ENCODE measurements at regions not wholly inside any gene's neighbourhood (a gene's known extent, or its start where the extent isn't known, plus 50 kb on each side); places are given as distances from the start of the nearest gene placed in this dataset.

DNA sequence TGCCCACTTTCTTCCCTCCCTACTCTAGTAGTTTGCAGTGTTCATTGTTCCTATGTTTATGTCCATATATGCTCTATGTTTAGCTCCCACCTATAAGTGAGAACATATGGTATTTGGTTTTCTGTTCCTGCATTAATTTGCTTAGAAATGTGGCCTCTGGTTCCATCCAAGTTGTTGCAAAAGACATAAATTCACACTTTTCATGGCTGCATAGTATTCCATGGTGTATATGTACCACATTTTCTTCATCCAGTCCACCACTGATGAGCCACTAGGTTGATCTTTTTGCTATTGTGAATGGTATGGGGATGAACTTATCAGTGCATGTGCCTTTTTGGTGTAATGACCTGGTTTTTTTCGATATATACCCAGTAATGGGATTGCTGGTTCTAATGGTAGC lies 1089.1 kb downstream of the GRM8 start:
- TF ChIP-seq ZNF8 (CRISPR knock-in tag; IDR thresholded peaks at IDR 0.05) (peak; percentile 73), GLIS3 (CRISPR knock-in tag; IDR thresholded peaks at IDR 0.05) (no peak)
- no peak for ATAC-seq

DNA sequence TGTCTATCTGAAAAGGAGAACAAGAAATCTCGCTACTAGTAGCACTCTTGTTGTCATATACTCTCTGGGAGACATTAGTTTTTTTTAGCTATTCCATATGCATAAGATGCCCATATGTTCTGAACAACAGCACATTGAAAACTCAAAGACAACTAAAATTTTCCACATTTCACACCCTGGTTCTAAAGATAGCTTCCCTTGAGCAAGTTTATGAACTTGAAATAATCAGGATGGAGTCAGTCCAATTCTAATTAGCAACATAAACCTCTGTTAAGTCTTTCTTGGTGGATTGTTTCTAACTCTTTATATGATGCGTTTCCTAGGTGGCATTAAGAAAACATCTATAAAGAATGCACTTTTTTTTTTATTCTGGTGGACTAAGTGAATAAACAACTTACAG lies 1095.3 kb downstream of the GRM8 start:
- TF ChIP-seq TOX (CRISPR knock-in tag; IDR thresholded peaks at IDR 0.05; ENCODE audit: borderline replicate concordance) (no peak), BACH2 (CRISPR knock-in tag; IDR thresholded peaks at IDR 0.05; ENCODE audit: borderline replicate concordance) (no peak), ESRRG (CRISPR knock-in tag; IDR thresholded peaks at IDR 0.05) (no peak), ARNTL (CRISPR knock-in tag; IDR thresholded peaks at IDR 0.05; ENCODE audit: borderline replicate concordance, low read depth) (no peak), ZNF70 (CRISPR knock-in tag; IDR thresholded peaks at IDR 0.05) (no peak), GLIS3 (CRISPR knock-in tag; IDR thresholded peaks at IDR 0.05) (no peak), CSDC2 (CRISPR knock-in tag; IDR thresholded peaks at IDR 0.05) (no peak), ZNF8 (CRISPR knock-in tag; IDR thresholded peaks at IDR 0.05) (no peak)
- TF ChIP-seq, protein P1, sequence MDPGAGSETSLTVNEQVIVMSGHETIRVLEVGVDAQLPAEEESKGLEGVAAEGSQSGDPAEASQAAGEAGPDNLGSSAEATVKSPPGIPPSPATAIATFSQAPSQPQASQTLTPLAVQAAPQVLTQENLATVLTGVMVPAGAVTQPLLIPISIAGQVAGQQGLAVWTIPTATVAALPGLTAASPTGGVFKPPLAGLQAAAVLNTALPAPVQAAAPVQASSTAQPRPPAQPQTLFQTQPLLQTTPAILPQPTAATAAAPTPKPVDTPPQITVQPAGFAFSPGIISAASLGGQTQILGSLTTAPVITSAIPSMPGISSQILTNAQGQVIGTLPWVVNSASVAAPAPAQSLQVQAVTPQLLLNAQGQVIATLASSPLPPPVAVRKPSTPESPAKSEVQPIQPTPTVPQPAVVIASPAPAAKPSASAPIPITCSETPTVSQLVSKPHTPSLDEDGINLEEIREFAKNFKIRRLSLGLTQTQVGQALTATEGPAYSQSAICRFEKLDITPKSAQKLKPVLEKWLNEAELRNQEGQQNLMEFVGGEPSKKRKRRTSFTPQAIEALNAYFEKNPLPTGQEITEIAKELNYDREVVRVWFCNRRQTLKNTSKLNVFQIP (CRISPR knock-in tag; IDR thresholded peaks at IDR 0.05; ENCODE audit: borderline replicate concordance, low read depth): no peak
- TF ChIP-seq, protein P2, sequence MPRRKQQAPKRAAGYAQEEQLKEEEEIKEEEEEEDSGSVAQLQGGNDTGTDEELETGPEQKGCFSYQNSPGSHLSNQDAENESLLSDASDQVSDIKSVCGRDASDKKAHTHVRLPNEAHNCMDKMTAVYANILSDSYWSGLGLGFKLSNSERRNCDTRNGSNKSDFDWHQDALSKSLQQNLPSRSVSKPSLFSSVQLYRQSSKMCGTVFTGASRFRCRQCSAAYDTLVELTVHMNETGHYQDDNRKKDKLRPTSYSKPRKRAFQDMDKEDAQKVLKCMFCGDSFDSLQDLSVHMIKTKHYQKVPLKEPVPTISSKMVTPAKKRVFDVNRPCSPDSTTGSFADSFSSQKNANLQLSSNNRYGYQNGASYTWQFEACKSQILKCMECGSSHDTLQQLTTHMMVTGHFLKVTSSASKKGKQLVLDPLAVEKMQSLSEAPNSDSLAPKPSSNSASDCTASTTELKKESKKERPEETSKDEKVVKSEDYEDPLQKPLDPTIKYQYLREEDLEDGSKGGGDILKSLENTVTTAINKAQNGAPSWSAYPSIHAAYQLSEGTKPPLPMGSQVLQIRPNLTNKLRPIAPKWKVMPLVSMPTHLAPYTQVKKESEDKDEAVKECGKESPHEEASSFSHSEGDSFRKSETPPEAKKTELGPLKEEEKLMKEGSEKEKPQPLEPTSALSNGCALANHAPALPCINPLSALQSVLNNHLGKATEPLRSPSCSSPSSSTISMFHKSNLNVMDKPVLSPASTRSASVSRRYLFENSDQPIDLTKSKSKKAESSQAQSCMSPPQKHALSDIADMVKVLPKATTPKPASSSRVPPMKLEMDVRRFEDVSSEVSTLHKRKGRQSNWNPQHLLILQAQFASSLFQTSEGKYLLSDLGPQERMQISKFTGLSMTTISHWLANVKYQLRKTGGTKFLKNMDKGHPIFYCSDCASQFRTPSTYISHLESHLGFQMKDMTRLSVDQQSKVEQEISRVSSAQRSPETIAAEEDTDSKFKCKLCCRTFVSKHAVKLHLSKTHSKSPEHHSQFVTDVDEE (CRISPR knock-in tag; IDR thresholded peaks at IDR 0.05): no peak
- TF ChIP-seq, protein P3, sequence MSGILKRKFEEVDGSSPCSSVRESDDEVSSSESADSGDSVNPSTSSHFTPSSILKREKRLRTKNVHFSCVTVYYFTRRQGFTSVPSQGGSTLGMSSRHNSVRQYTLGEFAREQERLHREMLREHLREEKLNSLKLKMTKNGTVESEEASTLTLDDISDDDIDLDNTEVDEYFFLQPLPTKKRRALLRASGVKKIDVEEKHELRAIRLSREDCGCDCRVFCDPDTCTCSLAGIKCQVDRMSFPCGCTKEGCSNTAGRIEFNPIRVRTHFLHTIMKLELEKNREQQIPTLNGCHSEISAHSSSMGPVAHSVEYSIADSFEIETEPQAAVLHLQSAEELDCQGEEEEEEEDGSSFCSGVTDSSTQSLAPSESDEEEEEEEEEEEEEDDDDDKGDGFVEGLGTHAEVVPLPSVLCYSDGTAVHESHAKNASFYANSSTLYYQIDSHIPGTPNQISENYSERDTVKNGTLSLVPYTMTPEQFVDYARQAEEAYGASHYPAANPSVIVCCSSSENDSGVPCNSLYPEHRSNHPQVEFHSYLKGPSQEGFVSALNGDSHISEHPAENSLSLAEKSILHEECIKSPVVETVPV (CRISPR knock-in tag; IDR thresholded peaks at IDR 0.05): no peak
- TF ChIP-seq, protein P4, sequence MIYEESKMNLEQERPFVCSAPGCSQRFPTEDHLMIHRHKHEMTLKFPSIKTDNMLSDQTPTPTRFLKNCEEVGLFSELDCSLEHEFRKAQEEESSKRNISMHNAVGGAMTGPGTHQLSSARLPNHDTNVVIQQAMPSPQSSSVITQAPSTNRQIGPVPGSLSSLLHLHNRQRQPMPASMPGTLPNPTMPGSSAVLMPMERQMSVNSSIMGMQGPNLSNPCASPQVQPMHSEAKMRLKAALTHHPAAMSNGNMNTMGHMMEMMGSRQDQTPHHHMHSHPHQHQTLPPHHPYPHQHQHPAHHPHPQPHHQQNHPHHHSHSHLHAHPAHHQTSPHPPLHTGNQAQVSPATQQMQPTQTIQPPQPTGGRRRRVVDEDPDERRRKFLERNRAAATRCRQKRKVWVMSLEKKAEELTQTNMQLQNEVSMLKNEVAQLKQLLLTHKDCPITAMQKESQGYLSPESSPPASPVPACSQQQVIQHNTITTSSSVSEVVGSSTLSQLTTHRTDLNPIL (CRISPR knock-in tag; IDR thresholded peaks at IDR 0.05; ENCODE audit: low read depth): no peak
- no peak for ATAC-seq

DNA sequence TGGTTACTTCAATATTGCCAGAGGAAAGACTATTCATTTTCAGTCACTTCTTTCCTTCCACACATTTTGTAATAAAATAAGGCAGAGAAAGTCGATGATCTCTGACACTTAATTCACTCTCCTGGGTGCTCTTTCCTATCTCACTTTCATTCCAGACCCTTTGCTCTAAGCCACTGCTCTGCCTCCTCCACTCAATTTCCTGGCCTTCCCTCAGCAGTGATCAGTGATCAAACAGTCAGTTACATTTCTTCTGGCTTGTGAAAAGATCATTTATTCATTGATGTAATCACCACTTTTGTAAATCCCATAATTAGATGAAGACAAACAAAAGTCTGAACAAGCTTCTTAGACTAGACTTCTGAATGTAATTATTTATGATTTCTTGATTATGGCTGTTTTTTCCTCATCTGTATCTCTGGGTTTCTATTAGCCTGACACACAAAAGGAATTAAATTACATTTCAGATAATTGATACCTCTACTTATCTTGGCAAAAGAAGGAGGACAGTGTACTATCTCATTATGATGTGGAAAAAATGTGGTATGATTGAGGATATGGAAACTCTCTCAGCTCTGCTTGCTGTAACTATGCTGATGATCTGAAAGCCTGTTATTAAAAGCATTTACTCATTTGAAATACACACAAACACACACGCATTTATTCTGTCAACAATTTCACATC lies 1102.3 kb downstream of the GRM8 start:
- TF ChIP-seq CSDC2 (CRISPR knock-in tag; IDR thresholded peaks at IDR 0.05) (no peak), ESRRG (CRISPR knock-in tag; IDR thresholded peaks at IDR 0.05) (no peak), TOX (CRISPR knock-in tag; IDR thresholded peaks at IDR 0.05; ENCODE audit: borderline replicate concordance) (no peak), ZC3H10 (CRISPR knock-in tag; IDR thresholded peaks at IDR 0.05) (no peak), GLIS3 (CRISPR knock-in tag; IDR thresholded peaks at IDR 0.05) (no peak), ZNF8 (CRISPR knock-in tag; IDR thresholded peaks at IDR 0.05) (no peak), PPARA (CRISPR knock-in tag; IDR thresholded peaks at IDR 0.05; ENCODE audit: borderline replicate concordance) (no peak), ZNF70 (CRISPR knock-in tag; IDR thresholded peaks at IDR 0.05) (no peak)
- TF ChIP-seq, protein P3 (CRISPR knock-in tag; IDR thresholded peaks at IDR 0.05): no peak
- ATAC-seq: no peak

DNA sequence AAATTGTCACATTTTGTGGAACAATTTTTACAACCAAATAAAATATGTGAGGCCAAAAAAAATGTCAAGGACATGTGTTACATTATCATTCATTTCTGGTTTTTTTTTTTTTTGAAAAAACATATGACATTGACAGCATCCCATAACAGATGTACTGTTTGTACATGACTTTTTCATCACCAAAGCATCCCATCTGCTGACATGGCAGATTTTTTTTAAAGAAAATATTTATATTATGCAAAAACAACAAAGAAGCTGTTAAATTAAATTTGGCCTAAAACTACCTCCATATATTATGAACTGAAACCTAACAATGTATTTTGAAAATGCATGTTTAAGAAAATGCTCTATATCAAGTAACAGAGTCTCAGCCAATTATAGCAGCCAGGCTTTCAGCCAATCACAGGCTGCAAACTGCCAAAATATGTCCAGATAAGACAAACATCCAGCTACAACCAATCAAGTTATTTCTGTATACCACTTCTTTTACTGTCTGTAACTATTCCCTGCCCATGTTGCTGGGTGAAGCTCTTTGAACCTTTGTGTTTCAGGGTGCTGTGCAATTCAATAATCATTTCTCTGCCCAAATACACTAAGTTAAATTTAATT lies 1111.8 kb downstream of the GRM8 start:
- ATAC-seq: no peak
- no peak for TF ChIP-seq RARB (CRISPR knock-in tag; IDR thresholded peaks at IDR 0.05)
- TF ChIP-seq OSR1 (CRISPR knock-in tag; IDR thresholded peaks at IDR 0.05): no peak
- TF ChIP-seq ZNF70 (CRISPR knock-in tag; IDR thresholded peaks at IDR 0.05): no peak
- TF ChIP-seq ARNTL (CRISPR knock-in tag; IDR thresholded peaks at IDR 0.05; ENCODE audit: borderline replicate concordance, low read depth): no peak
- no peak for TF ChIP-seq CSDC2 (CRISPR knock-in tag; IDR thresholded peaks at IDR 0.05)
- TF ChIP-seq, protein P5, sequence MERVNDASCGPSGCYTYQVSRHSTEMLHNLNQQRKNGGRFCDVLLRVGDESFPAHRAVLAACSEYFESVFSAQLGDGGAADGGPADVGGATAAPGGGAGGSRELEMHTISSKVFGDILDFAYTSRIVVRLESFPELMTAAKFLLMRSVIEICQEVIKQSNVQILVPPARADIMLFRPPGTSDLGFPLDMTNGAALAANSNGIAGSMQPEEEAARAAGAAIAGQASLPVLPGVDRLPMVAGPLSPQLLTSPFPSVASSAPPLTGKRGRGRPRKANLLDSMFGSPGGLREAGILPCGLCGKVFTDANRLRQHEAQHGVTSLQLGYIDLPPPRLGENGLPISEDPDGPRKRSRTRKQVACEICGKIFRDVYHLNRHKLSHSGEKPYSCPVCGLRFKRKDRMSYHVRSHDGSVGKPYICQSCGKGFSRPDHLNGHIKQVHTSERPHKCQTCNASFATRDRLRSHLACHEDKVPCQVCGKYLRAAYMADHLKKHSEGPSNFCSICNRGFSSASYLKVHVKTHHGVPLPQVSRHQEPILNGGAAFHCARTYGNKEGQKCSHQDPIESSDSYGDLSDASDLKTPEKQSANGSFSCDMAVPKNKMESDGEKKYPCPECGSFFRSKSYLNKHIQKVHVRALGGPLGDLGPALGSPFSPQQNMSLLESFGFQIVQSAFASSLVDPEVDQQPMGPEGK (CRISPR knock-in tag; IDR thresholded peaks at IDR 0.05; ENCODE audit: borderline replicate concordance): no peak
- TF ChIP-seq ZC3H10 (CRISPR knock-in tag; IDR thresholded peaks at IDR 0.05): no peak
- TF ChIP-seq, protein P1 (CRISPR knock-in tag; IDR thresholded peaks at IDR 0.05; ENCODE audit: borderline replicate concordance, low read depth): no peak
- TF ChIP-seq ZNF565 (CRISPR knock-in tag; conservative IDR thresholded peaks at IDR 0.05; ENCODE audit: low read depth): no peak
- TF ChIP-seq PPARA (CRISPR knock-in tag; IDR thresholded peaks at IDR 0.05; ENCODE audit: borderline replicate concordance): no peak
